IPS-NIHi11 (cell line): ENCODE measurements at regions not wholly inside any gene's neighbourhood (a gene's known extent, or its start where the extent isn't known, plus 50 kb on each side); places are given as distances from the start of the nearest gene placed in this dataset.
A peak's percentile ranks its signal among the peaks of the same experiment; 100 is the strongest.

Experiments
- DNase-seq: peaks from one replicate; pipeline ENCODE4 v3.0.0; 2012; ENCODE audit warnings: mixed read lengths, low spot score

GRCh38 chr1:238279694-238280380 lies 389.1 kb upstream of the ZP4 start:
- no peak for DNase-seq

GRCh38 chr1:238272145-238272544 lies 381.4 kb upstream of the ZP4 start:
- no peak for DNase-seq

- DNase-seq: no peak
Observed at GRCh38 chr1:238265866-238266265, 375.1 kb upstream of the ZP4 start.

- DNase-seq: no peak
Observed at GRCh38 chr1:238264951-238265350, 374.2 kb upstream of the ZP4 start.

- DNase-seq: no peak
Observed at GRCh38 chr1:238258510-238258909, 367.8 kb upstream of the ZP4 start.

GRCh38 chr1:238257018-238257621 lies 366.4 kb upstream of the ZP4 start:
- DNase-seq: no peak

- DNase-seq: peak; percentile 8
Observed at GRCh38 chr1:238254935-238255334, 364.2 kb upstream of the ZP4 start.

GRCh38 chr1:238252033-238252802 lies 361.5 kb upstream of the ZP4 start:
- DNase-seq: peak; percentile 64

GRCh38 chr1:238248356-238248755 lies 357.6 kb upstream of the ZP4 start:
- DNase-seq: no peak

- no peak for DNase-seq
Observed at GRCh38 chr1:238242181-238242580, 351.5 kb upstream of the ZP4 start.

- DNase-seq: no peak
Observed at GRCh38 chr1:238241607-238242006, 350.9 kb upstream of the ZP4 start.

GRCh38 chr1:238239343-238239742 lies 348.6 kb upstream of the ZP4 start:
- no peak for DNase-seq

GRCh38 chr1:238233966-238234365 lies 343.2 kb upstream of the ZP4 start:
- no peak for DNase-seq

- DNase-seq: no peak
Observed at GRCh38 chr1:238232084-238232710, 341.5 kb upstream of the ZP4 start.

GRCh38 chr1:238226810-238227209 lies 336.1 kb upstream of the ZP4 start:
- no peak for DNase-seq

GRCh38 chr1:238223076-238223640 lies 332.4 kb upstream of the ZP4 start:
- no peak for DNase-seq

GRCh38 chr1:238221738-238222137 lies 331.0 kb upstream of the ZP4 start:
- no peak for DNase-seq

- no peak for DNase-seq
Observed at GRCh38 chr1:238214449-238214848, 323.7 kb upstream of the ZP4 start.

- DNase-seq: no peak
Observed at GRCh38 chr1:238205045-238205662, 314.4 kb upstream of the ZP4 start.

GRCh38 chr1:238201992-238202391 lies 311.3 kb upstream of the ZP4 start:
- no peak for DNase-seq

- DNase-seq: peak; percentile 20
Observed at GRCh38 chr1:238199325-238199724, 308.6 kb upstream of the ZP4 start.

- DNase-seq: no peak
Observed at GRCh38 chr1:238196516-238196915, 305.8 kb upstream of the ZP4 start.
